GM19397 (cell line): ENCODE measurements at regions not wholly inside any gene's neighbourhood (a gene's known extent, or its start where the extent isn't known, plus 50 kb on each side); places are given as distances from the start of the nearest gene placed in this dataset.

Source experiments
- ATAC-seq: cut with Tn5 transposase; IDR thresholded peaks from one replicate; pipeline ENCODE4 v1.9.1; 2021; ENCODE audit warnings: mild to moderate bottlenecking, moderate library complexity; ENCODE audit not compliant: unreplicated experiment

DNA sequence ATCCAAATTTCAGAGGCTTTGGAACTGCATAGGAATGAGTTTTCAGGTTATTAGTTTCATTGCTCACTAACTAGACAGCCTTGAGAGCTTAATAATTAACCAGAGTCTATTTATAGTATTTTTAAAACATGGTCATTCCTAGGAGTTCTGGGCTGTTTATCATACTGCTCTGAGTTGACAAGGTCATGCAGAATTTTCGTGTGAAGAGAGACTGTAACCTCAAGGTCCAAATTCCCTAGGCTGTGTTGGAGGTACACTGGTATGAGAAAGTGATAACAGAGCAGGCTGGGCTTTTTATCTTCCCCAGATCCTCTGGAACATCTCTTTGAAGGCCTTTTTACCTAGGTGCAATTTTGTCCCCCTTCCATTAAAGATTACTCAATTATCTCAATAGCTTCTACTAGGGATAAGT lies 736.3 kb downstream of the LTN1 start:
- ATAC-seq, result no peak

DNA sequence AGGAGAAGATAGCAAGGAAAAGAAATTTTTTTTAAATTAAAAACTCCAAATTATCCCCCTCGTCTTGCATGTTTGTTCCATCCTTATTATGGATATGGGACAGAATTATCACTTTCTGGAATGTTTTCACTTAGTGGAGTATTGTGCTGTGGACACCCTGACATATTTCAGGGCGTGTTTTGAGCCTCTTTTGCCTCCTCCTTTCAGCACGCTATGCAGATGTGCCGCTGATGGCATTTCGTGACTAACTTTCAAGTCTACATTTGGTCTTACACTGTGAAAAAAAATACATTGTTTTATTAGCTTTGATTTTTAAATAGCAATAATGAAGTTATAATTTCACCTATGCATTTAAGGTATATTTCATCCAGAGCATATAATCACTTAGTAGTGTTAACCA lies 738.7 kb downstream of the LTN1 start:
- ATAC-seq, result no peak

DNA sequence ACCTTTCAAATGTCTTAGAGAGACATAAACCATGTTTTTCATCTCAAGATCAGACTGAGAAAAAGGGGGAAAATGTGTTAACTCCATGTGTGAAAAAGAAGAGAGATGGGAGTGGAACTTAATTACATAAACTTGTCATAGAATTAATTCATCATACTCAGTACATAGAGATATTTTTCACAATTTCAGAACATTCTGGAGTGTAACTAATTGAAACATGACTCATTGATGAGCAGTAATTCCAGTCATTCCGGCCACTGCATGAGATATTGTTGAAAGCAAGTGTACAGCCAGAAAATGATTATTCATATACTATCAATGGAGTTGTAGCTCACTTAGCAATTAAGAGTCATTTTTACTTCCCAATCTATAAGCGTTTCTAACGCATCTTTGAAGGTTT lies 739.3 kb downstream of the LTN1 start:
- ATAC-seq, result no peak

DNA sequence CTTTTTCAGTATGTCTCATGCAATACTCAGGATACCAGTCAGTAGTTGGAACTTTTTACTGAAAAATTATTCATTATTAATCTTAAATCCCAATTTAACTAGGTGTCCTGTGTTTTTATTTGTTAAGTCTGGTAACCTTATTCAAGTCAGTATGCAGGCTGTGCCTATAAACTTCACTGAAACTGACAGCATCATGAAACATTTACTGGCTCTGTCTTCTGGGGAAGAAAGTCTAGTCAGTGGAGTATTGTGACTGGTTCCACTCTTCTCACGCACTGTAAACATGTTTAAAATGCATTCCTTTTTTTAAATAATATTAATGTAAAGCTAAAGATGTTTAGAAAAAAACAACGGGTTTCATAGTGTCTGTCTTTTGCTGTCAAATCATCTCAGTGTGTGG lies 739.7 kb downstream of the LTN1 start:
- no peak for ATAC-seq

DNA sequence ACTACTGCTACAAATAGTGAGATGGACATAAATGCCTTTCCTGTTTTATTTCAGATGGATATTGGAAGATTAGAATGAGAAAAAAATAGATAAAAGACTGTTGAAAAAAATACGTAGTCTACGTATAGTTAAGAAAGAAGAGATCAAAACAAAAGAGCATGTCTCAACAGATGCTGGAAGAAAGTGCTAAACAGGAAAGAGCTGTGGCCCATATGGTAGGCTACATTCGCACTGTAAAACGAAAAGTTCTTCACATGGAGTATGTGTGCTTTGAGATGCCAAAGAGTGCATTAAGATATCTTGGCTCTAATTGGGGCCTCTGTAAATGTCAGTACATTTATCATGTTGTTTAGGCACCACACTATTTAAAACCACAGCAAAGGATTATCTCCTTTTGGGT lies 741.7 kb downstream of the LTN1 start:
- ATAC-seq, result no peak

DNA sequence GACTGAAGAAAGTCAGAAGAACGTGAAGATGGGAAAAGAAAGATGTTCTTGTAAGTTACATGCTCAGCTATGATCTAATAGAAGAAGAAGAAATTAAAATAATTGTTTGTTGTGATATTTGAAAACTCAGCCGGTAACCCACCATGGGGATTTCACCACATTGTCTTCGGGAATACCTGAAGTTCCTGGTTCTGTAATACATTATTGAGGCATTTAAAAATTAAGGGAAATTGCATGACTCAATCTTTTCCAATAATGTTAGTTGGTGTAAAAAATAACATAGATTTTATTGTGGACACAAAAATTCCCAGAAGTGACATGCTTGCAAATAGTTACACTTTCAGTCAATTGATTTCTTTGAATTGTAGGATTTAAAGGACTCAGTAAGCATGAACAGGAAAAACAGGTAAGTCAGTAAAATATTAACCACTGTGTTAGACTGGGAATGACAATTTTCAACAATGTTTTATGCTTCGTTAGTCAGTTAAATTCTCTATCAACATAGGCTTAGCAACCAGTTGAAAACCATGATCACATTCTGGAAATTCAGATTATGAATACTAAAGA lies 745.1 kb downstream of the LTN1 start:
- no peak for ATAC-seq

DNA sequence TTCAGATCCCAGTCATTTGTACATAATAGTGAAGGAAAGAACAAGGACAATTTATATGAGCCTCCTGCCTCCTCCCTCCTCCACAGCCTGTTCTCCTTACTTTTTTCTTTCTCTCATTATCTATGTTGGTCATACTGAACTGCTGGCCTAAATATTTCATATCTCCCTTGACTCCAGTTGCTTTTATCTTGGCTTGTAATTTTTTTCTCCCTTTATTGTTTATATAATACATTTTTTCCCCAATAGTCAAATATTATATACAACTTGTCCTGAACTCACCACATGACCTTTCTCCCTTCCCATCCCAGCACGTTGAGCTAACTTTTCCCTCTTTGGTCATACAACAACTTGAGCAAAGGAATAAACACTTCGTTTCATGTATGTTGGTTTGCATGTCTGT lies 752.1 kb downstream of the LTN1 start:
- no peak for ATAC-seq

DNA sequence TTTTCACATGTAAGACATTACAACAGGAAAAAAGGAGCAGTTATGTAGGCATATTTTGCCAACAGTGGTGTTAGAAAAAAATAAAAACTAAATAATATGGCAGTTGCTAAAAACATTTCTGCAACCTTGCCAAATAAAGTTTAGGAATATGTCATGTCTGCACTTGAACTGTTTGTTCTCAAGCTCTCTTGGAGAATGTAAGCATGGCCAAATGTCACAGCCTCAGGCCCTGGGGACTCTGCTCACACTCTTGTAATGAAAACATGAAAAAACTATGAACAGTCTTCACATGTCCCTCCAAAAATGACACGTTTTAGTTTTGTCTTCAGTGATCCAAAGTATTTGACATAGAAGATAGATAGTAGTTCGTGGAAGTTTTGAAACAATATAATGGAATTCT lies 753.3 kb downstream of the LTN1 start:
- ATAC-seq, result no peak

DNA sequence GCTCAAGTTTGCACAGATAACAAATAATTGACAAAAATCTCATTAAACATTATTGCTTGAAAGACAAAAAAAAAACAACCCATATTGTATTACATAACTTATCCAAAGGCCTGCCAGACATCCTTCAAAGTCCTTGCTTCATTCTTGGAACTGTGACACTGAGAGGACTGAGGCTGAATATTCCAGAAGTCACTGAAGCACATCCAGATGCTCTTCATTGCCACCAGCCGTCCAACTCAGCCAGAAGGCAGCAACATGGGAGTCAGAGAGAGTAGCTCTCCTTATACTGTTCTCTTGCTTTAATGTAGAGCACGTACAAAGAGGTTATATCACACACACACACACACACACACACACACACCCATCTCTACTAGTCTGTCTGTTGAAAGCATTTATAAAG lies 755.0 kb downstream of the LTN1 start:
- ATAC-seq, result no peak

DNA sequence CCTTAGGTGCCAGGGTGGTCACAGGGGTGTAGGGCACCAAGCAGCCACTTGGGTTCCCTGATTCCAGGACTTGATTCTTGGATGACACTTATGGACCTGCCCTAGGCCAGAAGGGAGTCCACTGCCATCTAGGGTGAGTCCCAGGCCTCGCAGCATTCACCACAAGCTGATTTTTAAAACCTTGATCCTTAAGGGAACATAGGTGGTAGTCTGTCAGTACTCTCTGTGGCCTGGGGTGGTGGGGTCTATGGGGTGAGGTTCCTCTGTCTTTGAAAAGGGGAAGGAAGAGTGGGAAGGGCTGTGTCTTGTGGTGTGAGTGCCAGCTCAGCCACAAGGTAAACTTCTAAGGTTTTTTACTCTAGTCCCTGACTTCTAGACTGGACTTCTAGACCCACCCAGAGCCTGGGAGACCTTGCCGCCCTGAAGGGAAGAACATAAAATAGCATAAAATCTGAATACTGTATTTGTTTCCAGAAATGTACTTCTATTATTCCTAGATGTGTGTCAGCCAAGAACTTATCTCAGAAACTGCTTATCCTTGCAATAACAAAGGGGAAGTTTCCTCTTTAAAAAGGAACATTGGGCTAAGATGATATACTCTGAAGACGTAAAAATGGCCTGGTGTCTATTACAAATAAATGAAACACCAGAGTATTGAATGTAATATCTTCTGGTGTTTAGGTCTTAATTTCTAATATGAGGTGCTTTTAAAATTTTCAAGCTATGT lies 757.3 kb downstream of the LTN1 start:
- no peak for ATAC-seq

DNA sequence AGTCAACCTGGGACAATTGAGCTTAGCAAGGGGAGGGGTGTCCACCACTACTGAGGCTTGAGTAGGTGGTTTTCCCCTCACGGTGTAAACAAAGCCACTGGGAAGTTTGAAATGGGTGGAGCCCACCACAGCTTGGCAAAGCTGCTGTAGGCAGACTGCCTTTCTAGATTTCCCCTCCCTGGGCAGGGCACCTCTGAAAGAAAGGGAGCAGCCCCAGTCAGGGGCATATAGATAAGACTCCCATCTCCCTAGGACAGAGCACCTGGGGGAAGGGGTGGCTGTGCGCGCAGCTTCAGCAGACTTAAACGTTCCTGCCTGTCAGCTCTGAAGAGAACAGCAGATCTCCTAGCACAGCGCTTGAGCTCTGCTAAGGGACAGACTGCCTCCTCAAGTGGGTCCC lies 758.4 kb downstream of the LTN1 start:
- no peak for ATAC-seq

DNA sequence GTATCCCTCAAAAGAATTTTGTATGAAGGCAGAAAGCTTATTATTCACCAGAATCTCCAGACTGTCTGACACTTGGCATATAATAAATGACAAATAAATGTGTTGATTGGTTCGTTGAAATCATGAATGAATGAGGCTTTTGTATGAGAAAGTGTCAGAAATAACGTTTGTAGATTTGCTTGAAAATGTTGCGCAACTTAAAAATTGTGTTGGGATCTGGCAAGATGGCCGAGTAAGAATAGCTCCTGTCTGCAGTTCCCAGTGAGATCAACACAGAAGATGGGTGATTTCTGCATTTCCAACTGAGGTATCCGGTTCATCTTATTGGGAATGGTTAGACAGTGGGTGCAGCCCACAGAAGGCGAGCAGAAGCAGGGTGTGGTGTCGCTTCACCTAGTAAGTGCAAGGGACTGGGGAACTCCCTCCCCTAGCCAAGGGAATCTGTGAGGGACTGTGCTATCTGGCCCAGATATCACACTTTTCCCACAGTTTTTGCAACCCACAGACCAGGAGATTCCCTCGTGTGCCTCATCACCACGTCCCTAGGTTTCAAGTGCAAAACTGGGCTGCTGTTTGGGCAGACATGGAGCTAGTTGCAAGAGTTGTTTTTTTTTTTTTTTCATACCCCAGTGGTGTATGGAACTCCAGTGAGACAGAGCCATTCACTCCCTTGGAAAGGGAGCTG lies 759.0 kb downstream of the LTN1 start:
- no peak for ATAC-seq

DNA sequence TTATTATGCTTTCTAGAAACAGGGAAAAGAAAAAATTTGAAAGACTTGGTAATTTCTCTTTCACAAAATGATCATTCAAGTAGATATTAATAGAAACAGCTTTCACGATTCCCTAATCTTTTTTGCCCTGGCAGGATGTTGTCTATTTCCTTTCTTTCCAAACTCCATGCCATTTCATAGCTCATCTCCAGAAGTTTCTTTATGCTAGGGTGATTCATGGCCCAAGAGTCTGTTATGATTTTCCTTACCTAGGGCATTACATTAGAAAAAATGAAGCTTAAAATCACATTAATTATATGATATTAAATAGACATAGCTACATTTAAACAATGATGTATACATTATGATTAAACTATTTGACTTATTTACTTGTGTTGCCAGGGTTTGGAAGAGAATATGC lies 762.1 kb downstream of the LTN1 start:
- ATAC-seq, result no peak

DNA sequence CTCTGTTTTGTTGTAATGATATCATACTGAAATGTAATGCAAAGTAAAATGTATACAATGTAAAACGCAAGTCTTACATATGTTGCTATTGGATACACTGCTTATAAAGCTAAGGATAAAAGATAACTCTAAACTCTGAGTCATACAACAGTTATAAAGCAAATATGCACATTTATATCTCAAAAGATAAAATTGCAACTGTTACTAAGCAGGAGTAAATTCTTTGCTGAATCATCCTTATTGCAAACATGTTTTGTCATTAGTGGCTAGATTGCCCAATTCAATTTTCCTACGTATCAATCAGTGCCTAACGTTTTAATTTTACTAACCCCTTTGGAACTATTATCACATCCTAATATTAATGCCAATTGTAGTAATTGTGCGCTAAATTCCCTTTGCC lies 762.9 kb downstream of the LTN1 start:
- no peak for ATAC-seq

DNA sequence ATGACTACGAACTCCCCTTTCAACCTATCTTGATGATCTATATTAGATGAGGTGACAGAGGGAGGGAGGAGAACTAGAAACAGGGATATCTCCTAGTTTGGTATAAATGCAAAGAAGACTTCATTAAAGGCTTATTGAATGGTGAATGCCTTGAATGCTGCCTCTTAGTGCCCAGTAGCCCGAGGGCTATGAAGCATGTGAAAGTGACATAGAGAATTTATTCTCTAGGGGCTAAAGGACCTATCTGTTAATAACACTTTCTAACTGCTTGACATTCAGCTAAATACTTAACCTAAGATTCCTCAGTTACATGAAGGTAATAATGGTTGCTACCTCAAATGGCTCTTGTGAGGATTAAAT lies 764.1 kb downstream of the LTN1 start:
- no peak for ATAC-seq

DNA sequence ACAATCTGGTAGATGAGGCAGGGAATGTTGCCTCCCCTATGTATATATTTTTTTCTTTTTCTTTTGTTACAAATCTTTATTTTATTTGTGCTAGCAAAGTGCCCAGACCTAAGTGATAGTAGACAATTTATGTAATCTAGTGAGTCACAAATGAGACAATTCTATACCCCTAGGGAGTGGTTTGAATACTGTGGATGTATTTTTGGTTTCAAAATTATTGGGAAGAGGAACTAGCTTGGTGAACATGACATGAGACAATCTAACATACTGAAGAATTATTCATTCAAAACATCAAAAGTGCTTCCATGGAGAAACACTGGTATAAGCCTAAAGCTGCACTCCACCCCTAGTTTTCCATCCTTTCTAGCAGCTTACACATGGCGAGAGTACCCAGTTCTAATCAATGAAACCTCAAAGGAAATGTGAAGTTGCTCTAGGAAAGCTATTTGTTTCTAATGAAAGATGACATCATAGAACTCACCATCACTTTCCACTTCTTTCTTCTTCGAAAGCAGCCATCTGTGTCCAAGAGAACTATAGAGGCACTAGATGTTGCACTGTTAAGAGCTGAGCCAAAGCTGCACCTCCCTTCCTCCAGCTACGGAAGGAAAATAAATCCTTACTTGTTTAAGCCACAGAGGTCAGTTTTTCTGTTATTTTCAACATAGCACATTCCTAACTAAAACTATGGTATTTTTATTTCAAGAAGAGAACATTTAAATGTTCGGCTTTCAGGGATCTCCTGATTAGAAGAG lies 764.6 kb downstream of the LTN1 start:
- no peak for ATAC-seq

DNA sequence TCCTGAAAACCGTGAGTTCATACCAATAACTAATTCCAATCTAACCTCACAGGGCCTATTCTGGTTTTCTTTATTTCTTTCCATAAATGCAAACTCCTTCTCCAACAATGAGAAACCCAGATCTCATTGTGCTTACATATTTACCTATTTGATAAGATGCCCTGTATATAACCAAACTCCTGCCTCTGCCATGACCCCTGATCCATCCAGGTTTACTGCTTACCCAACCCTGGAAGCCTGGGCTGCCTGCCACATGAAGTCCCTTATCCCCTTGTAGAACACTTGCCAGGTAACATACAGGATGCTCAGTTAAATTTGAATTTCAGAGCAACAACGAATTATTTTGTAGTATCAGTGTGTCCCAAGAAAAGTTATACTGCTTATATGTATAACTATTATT lies 766.1 kb downstream of the LTN1 start:
- no peak for ATAC-seq

DNA sequence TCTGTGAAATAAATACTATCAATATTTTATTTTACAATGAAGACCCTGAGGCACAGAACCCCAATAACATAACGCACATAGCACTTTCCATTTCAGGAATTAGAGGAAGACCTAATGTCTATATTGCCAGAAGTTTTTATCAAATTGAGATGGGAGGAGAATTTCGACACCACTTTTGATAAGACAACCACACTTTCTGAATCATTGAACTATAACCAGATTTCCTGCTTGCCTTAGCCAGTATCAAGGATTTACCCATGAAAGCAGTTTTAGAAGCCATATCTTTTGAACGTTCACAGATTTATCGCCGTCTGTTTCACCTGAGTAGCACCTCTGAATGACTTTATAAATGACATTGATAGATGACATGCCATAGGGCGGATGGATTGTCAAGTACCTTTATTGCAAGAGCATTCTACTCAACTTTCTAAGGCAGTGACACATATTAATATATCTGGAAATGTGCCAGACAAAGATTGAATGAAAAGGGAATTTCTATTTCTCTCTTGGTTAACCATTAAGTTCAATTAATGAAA lies 768.4 kb downstream of the LTN1 start:
- ATAC-seq, result no peak

DNA sequence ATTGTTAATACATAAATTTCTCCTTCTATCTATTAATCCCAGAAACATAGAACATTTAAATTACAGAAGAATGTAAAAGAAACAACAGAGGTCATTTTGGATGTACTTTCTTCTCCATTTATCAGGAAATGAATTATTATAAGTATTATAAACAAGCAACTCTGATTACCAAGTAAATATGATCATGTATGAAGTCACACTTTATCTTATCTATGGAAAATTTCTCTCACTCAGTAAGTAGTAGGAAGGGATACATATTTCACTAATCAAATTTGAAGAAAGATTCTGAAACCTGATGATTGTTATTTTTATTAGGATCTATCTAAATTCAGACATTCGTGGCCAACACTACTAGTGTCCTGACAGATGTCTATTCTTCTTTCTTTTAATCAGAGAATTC lies 770.7 kb downstream of the LTN1 start:
- no peak for ATAC-seq

DNA sequence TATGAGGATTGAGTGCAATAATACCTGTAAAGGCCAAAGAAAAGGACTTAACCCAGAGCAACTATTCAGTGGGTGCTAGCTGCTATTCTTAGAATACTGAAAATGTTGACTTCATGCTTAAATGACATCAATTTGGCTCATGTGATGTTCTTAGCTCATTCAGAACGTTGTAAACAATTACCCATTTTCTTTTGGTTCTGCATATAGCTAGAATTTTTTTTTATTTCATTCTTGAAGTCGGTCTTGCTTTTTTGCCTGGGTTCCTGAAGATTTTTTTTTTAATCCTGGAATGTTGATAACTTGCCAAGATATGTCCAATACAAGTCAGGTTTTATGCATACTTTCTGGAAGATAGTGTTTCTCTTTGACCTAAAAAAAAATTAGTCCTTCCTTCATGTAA lies 772.0 kb downstream of the LTN1 start:
- no peak for ATAC-seq

DNA sequence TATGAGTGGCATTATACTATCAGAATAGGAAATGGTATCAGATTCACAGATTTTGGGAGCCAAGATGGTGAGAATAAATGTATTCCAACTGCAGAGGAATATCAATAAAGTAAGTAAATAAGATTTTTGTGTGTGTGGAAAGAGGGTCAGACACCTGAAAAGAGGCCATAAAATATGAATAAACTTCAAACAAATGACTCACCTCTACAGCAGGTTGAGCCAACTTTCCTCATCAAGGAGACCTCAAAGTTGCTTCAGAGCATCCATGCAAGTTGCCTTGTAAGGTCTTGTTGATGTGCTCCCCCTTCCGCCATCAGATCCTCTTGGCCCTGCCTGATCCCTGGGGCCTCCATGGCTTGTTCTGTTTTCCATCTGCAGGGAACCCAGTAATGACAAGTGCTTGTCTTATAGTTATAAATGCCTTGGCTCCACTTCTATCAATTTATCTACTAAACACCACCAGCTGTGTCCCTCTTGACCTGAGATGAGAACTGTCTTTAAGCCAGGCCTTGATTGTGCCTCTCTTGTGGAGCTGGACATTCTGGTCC lies 775.6 kb downstream of the LTN1 start:
- no peak for ATAC-seq
